ENCODE measurements at regions not wholly inside any gene's neighbourhood (a gene's known extent, or its start where the extent isn't known, plus 50 kb on each side); places are given as distances from the start of the nearest gene placed in this dataset.
A peak's percentile ranks its signal among the peaks of the same experiment; 100 is the strongest.

GRCh38 chr5:67283275-67283987, 86.8 kb upstream of the CD180 start:
- DNase-seq = no peak

DNA sequence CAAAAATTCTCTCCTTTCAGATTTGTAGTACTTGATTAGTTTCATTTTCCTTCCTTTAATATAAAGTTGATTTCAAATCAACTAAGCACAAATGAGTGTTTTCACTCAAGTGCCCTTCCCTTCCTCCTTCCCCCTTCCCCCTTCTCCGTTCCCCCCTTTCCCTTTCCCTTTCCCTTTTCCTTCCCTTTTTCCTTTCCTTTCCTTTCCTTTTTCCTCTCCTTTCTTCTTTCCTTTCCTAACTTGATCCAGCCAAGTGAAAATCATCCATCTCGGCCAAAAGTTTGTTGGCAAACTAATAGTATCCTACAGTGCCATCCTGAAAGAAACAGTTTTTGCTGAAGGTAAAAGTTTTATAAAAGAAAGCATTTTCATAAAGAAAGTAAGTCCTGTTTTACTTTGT, 85.3 kb upstream of the CD180 start:
- no peak for DNase-seq

DNA sequence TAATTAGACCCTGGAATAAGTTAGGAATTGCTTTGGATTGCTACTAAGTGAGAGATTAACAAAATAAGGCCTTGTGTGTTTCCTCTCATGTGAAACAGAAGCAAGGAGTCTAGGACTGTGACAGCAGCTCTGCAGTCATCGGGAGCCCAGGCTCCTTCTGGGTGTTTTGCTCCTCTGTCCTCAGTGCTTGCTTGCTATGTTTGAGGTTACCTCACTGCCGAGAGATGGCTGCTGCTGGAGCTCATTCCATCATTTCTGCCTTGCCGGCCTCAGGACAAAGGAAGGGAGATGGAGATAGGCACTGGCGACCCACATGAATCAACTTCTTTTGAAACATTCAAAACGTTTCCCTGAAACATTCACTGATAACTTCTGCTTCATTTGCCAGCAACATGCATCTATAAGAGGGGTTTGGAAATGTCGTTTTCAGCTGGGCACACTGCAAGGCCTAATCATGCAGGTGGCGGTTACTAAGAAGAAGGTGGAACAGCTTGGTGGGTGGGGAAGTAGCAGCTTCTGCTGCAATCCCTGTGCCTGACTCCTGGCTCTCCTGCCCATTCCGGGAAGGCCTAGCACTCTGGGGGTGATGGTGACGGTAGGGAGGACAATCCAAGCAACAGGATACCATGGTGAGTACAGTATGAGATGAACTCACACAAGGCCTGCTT, 77.2 kb upstream of the CD180 start:
- no peak for DNase-seq

- DNase-seq = no peak
Measured at GRCh38 chr5:67272453-67273130, 76.0 kb upstream of the CD180 start.

DNA sequence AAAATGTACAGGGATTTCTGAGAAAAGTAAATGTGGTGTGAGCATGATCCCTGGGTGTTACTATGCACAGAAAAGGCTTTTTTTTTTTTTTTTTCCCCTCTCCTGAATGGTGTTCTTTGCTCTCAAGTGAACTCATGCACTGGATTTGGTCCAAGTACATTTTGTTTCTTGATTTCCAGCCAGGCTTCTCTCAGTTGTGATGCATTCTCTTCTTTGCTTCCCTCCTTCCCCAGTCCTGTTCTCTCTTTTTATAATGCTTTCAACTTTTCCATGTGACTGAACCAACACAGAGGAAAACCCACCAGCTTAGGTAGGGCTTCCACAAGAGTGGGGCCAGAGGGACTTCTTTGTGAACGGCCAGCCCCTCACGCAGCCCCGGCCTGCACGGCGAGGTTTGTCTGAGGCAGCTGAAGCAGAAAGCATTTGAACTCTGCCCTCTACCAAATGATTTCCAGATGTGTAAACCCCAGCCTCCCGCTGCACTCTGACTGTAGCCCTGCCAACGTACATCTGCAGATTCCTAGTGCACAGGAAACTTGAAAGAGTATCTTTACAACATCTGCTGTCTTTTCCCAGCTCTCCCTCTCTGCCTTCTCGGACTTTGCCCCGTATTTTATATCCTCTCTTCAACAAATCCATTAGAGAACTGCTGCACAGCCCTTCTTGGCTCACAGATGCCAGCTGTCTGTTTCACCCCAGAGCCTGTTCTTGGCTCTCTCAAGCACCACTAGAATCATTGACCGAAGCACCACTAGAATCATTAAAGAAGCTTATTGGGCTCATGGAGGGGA, 71.8 kb upstream of the CD180 start:
- DNase-seq = peak; percentile 85

GRCh38 chr5:67267512-67268216, 71.1 kb upstream of the CD180 start:
- no peak for DNase-seq

- no peak for DNase-seq
Measured at GRCh38 chr5:67266654-67267350, 70.2 kb upstream of the CD180 start.

GRCh38 chr5:67265951-67266350, 69.4 kb upstream of the CD180 start:
- no peak for DNase-seq

DNA sequence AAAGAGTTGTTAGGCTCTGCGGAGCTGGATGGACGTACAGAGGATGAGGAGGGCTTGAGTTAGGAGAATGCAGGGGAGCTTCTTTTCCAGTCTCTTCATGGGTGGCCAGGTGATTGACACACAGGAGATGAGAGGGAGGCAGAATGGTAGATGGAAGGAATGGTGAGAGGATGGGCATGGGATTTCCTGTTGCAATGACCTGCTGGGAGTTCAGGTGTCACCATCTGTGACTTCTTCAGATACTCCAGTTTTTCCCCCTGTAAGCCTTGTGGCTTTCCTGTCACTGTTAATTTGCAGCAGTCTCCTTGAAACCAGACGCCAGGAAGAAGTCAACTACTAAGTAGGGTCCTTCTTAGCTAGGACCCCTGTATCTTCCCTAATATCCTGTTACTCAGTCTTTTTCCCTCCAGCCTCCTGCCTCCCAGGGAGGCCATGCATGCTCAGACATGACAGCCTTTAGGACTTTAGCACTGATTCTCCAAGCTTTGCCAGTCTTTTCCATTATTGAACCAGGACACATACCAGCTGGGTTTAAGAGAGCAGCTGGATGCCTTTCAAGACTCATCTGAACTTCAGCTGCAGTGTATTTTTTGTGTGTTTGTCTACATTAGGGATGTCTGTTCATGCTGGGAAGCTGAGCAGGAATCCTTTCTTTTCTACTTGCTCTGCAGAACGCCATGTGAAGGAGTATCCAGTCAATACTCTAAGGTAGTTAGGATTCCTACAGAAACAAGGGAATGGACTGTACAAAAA, 67.2 kb upstream of the CD180 start:
- DNase-seq = no peak

GRCh38 chr5:67262956-67263355, 66.4 kb upstream of the CD180 start:
- DNase-seq = no peak

DNA sequence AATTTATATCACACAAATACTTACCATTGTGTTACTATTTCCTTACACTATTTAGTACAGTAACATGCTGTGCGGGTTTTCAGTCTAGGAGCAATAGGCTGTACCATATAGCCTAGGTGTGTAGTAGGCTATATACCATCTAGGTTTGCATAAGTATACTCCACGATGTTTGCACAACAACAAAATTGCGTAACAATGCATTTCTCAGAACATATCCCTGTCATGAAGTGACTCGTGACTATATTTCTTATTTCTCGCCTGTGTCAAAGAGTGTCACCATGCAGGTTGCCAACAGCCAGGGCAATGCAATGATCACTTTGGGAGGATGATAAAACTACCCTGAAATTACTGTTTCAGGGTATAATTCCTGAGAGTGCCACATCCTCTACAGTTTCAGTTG, 65.6 kb upstream of the CD180 start:
- no peak for DNase-seq

DNA sequence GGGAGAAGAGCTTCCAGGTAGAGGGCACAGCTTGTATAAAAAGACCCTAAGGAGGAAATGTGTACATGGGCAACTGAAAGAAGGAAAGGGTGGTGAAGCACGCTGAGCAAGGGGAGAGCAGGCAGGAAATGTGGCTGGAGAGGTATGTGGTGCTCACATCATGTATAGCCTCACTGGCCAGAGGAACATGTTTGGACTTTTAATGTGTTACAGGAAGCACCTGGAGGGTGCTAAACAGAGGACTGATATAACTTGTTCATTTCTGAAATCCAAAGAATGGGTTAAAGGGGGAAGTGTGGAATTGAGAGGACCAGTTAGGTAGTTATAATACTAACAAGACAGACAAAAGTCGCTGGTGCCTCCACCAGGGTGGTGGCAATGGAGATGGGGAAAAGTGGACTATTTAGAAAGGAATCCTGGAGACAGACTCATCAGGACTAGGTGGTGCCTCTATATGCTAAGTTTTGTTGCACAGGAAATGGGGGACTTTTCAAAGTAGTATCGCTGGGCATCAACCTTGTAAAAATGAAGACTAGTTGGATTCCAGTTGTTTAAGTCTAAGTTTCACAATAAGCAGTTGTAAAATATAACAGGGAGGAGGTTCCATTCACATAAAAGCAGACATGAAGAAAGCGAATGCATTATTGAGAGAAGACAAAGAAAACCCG, 63.1 kb upstream of the CD180 start:
- no peak for DNase-seq

DNA sequence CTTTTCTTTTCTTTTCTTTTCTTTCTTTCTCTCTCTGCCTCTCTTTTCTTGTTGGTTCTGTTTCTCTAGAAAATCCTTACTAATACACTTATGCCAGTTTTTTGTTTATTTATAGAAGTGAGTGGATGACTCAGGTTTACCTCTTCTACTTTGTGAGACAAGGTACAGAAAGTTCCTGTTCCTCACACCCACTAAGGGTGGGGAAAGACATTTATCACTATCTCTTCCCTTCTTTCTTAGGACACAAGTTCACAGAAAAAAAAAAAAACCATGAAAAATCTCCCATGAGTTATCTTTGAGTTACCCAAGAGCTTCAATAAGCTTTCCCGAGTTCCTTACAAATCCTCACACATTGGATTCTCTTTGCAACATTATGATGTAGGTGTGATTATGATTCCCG, 60.9 kb upstream of the CD180 start:
- DNase-seq = no peak

DNA sequence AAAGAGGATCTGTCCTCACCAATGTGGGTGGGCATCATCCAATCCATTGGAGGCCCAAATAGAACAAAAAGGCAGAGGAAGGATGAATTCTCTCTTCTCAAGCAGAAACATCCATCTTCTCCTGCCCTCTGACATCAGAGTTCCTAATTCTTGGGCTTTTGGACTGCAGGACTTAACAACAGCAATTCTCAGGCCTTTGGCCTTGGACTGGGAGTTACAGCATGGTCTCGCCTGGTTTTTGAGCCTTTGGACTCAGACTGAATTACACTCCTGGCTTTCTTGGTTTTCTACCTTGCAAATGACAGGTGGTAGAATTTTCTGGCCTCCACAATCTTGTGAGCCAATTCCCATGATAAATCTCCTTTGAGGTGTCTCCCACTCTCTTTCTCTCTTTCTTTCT, 60.5 kb upstream of the CD180 start:
- no peak for DNase-seq

DNA sequence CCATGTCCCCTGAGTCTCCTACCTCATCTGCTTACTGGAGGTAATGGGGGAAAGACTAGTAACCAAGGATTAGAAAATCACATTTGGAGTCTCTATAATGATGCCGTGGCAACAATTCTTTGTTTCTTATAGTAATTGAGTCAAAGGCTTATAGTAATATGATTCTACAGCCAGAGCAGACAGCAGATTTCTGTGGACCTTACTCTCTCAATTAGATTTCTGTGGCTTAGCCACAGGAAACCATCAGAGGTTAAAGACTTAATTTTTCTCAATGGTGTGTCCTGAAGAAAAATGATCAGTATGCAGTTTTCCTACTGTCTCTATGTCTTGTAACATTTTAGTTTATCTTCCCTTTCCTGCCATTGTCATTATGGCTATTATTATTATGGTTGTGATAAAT, 59.3 kb upstream of the CD180 start:
- no peak for DNase-seq

DNA sequence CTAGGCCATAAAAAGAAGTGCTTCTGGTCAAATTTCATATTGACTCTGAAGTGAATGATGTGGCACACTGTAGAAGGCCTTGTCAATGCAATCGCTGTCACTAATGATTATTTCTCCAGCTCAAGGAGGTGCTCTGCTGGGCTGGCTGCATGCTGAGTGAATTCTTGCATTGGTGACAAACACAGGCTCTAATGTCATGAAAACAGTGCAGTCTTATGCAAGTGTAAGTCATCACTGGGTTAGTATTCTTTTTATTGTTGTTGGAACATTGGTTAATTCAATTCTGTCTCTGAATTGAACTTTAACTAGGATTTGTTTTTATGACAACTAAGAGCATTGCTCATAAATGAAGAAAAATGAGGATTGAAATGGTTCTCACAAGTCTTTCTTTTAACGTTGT, 57.3 kb upstream of the CD180 start:
- no peak for DNase-seq

DNA sequence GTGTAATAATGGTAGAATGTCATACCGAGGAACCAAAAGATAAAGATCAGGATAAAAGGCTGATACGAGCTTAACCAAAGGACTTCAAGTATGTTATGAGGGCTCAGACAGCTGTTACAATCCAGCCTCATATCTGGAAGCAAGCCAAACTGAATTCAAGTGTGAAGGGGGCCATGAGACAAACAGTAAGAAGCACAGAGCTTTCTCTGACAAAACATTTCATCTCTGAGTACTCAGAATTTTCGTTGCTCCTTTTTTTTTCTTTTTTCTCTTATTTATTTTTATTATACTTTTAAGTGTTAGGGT, 52.9 kb upstream of the CD180 start:
- peak; percentile 88 for DNase-seq

- DNase-seq = no peak
Measured at GRCh38 chr5:67248703-67249589, 52.3 kb upstream of the CD180 start.

GRCh38 chr5:67246546-67247268, 50.1 kb upstream of the CD180 start:
- peak; percentile 25 for DNase-seq
